ENCODE measurements at regions not wholly inside any gene's neighbourhood (a gene's known extent, or its start where the extent isn't known, plus 50 kb on each side); places are given as distances from the start of the nearest gene placed in this dataset.

- TF ChIP-seq CTCF (IDR thresholded peaks at IDR 0.05; ENCODE audit: extremely low read depth, missing control alignments): no peak
- no peak for DNase-seq (ENCODE audit: low spot score)
Observed at GRCh38 chr22:49492741-49493251, 334.9 kb downstream of the BRD1 start.

- TF ChIP-seq CTCF (IDR thresholded peaks at IDR 0.05; ENCODE audit: extremely low read depth, missing control alignments): no peak
Observed at GRCh38 chr22:49492308-49492707, 335.4 kb downstream of the BRD1 start.

GRCh38 chr22:49491726-49492125 is 335.9 kb downstream of the BRD1 start:
- TF ChIP-seq CTCF (IDR thresholded peaks at IDR 0.05; ENCODE audit: extremely low read depth, missing control alignments): no peak
- no peak for DNase-seq (ENCODE audit: low spot score)

More at GRCh38 chr22:49492308-49492707, 335.4 kb downstream of the BRD1 start:
- DNase-seq (ENCODE audit: low spot score): no peak

GRCh38 chr22:49491221-49491635 is 336.4 kb downstream of the BRD1 start:
- no peak for TF ChIP-seq CTCF (IDR thresholded peaks at IDR 0.05; ENCODE audit: extremely low read depth, missing control alignments)
- DNase-seq (ENCODE audit: low spot score): no peak

- TF ChIP-seq CTCF (IDR thresholded peaks at IDR 0.05; ENCODE audit: extremely low read depth, missing control alignments): no peak
- no peak for DNase-seq (ENCODE audit: low spot score)
Observed at GRCh38 chr22:49490692-49491091, 337.0 kb downstream of the BRD1 start.

GRCh38 chr22:49489821-49490220 is 337.9 kb downstream of the BRD1 start:
- no peak for TF ChIP-seq CTCF (IDR thresholded peaks at IDR 0.05; ENCODE audit: extremely low read depth, missing control alignments)
- DNase-seq (ENCODE audit: low spot score): no peak

- no peak for TF ChIP-seq CTCF (IDR thresholded peaks at IDR 0.05; ENCODE audit: extremely low read depth, missing control alignments)
- no peak for DNase-seq (ENCODE audit: low spot score)
Observed at GRCh38 chr22:49488943-49489342, 338.7 kb downstream of the BRD1 start.

All from GM20000 (cell line).